Adipocyte (in vitro differentiated cells): ENCODE measurements at regions not wholly inside any gene's neighbourhood (a gene's known extent, or its start where the extent isn't known, plus 50 kb on each side); places are given as distances from the start of the nearest gene placed in this dataset.
"Not testable (repeated sequence)": the region's sequence is repeated elsewhere in the genome, so short reads cannot be mapped to it uniquely, and the experiment has no call there.

Experiments
- DNase-seq: peaks from one replicate; pipeline ENCODE4 v3.0.0-alpha.2; 2015; ENCODE audit warnings: low read depth
- H3K27me3 ChIP-seq: replicated peaks from 2 replicates; pipeline ENCODE4 v1.7.0; 2013; ENCODE audit warnings: mild to moderate bottlenecking, low read length, moderate library complexity; ENCODE audit not compliant: control insufficient read depth, insufficient read depth
- H3K36me3 ChIP-seq: 2 replicates; pipeline ENCODE4 v1.7.0; 2013; ENCODE audit warnings: low read length, mild to moderate bottlenecking, moderate library complexity; ENCODE audit not compliant: control insufficient read depth, insufficient read depth, severe bottlenecking
- H3K4me1 ChIP-seq: 2 replicates; pipeline ENCODE4 v1.7.0; 2013; ENCODE audit warnings: mild to moderate bottlenecking, low read length, moderate library complexity; ENCODE audit not compliant: control insufficient read depth, insufficient read depth
- H3K4me3 ChIP-seq: 2 replicates; pipeline ENCODE4 v1.7.0; 2013; ENCODE audit warnings: mild to moderate bottlenecking, low read length, moderate library complexity
- H3K9ac ChIP-seq: 2 replicates; pipeline ENCODE4 v1.7.0; 2013; ENCODE audit warnings: mild to moderate bottlenecking, low read length, moderate library complexity
- H3K9me3 ChIP-seq: 2 replicates; pipeline ENCODE4 v1.7.0; 2013; ENCODE audit warnings: mild to moderate bottlenecking, low read length, moderate library complexity; ENCODE audit not compliant: control insufficient read depth

GRCh38 chr16:17936766-17937402 lies 399.7 kb downstream of the NPIPA8 start:
- Histone ChIP-seq H3K27me3 (no peaks in the 10 kb centered on the region), H3K36me3 (no peaks in the 10 kb centered on the region), H3K4me1 (no peaks in the 10 kb centered on the region), H3K4me3 (no peak overlapping the region), H3K9me3 (no peaks in the 10 kb centered on the region), H3K9ac (no peak overlapping the region)
- no peak for DNase-seq

DNA sequence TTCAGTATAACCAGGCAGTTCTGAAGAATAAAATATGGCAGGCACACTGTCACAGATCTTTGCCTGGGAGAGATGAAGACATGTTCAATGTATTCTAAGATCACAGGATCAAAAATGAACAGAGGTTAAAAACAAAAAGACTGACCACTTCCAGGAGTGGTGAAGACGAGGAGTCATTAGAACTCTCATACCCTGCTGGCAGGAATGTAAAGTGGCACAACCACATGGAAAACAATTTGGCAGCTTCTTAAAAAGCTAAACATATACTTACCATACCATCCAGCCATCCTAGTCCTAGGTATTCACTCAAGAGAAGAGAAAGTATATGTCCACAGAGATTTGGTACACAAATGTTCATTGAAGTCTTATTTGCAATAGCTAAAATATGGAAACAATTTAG lies 406.3 kb downstream of the NPIPA8 start:
- no peaks in the 10 kb centered on the region for H3K36me3 ChIP-seq
- DNase-seq: no peak
- H3K4me3 ChIP-seq: no peak overlapping the region
- no peaks in the 10 kb centered on the region for H3K27me3 ChIP-seq
- no peaks in the 10 kb centered on the region for H3K9me3 ChIP-seq
- no peaks in the 10 kb centered on the region for H3K4me1 ChIP-seq
- no peak overlapping the region for H3K9ac ChIP-seq

DNA sequence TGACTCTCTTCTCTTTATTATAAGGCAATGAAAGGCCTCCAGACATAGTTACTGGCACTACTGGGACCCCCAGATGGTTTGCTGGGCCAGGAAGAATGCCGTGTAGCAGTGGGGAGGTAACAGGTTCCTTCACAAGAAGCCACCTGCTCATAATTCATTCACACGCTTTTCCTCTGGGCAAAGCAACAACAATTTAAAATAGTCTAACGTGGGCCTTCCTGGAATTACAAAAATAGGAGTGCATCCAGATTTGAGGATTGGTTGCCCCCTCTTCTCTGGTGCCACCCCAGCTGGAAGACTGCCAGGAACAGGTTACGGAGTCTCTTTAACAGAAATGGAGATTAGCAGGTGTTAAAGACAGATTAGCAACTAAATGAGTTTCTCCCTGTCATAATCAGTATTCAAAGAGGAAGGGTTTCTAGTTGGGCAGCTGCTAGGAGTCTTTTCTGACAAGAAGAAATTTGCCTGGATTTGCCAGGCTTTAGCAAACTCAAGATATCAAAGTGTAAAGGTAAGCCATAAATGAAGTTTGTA lies 409.6 kb downstream of the NPIPA8 start:
- Histone ChIP-seq H3K9me3 (peaks cover 8% of the 10 kb centered on the region), H3K9ac (no peak overlapping the region), H3K27me3 (no peaks in the 10 kb centered on the region), H3K36me3 (no peaks in the 10 kb centered on the region), H3K4me1 (no peaks in the 10 kb centered on the region), H3K4me3 (no peak overlapping the region)
- no peak for DNase-seq

DNA sequence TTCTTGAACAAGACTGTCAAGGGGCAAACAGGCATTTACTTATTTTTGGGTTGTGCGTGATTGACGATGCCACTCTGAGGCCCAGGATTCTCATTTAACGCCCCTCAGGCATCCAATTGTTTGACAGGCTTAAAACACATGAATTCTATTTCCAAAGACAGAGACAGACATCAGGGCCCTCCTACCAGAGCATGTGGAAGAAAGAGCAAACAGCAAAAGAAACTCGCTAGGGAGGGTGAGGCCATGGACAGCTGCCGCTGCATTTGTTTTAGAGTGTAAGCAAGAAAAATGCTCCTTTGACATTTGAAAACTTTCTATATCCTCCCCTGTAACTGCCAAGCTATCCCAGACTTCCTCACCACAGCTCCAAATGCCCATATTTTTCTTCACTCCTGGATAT lies 410.1 kb downstream of the NPIPA8 start:
- Histone ChIP-seq H3K27me3 (no peaks in the 10 kb centered on the region), H3K4me1 (no peaks in the 10 kb centered on the region), H3K36me3 (no peaks in the 10 kb centered on the region), H3K9ac (no peak overlapping the region), H3K4me3 (no peak overlapping the region), H3K9me3 (peaks cover 10% of the 10 kb centered on the region)
- DNase-seq: no peak

- no peaks in the 10 kb centered on the region for H3K27me3 ChIP-seq
- H3K4me1 ChIP-seq: no peaks in the 10 kb centered on the region
- H3K4me3 ChIP-seq: no peak overlapping the region
- peaks cover 15% of the 10 kb centered on the region for H3K9me3 ChIP-seq
- H3K36me3 ChIP-seq: no peaks in the 10 kb centered on the region
- H3K9ac ChIP-seq: no peak overlapping the region
- no peak for DNase-seq
Measured at GRCh38 chr16:17925761-17926160, 410.8 kb downstream of the NPIPA8 start.

DNA sequence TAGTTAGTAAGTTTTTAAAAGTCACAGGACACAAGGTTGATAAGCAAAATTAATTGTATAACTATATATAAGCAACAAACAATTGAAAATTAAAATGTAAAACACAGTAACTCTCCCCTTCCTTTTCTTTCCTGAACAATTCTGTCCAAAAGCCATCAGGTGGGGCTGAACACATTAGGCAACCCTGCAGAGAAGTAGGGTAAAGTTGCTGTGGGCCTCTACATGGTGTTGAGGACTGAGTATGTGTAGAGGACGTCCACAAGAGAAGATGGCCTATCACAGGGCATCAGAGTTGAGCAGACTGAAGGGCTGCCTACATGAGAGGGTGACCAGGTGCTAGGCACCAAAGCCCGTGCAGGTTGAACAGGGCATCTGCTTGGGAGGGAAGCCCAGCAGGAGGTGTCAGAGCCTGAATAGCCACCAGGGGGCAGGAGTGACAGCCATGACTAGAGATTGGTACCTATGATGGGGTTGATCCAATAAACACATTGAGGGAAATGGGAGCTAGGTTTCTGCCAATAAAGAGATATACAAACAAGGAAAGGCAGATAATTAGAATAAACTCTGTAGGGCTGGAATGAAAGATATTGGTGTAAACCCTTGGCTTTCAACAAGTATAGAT lies 415.1 kb downstream of the NPIPA8 start:
- Histone ChIP-seq H3K4me3 (no peak overlapping the region), H3K4me1 (no peaks in the 10 kb centered on the region), H3K36me3 (no peaks in the 10 kb centered on the region), H3K9ac (no peak overlapping the region), H3K9me3 (peaks cover 34% of the 10 kb centered on the region), H3K27me3 (no peaks in the 10 kb centered on the region)
- DNase-seq: no peak

- DNase-seq: no peak
- Histone ChIP-seq H3K9me3 (peaks cover 47% of the 10 kb centered on the region), H3K4me3 (no peak overlapping the region), H3K27me3 (no peaks in the 10 kb centered on the region), H3K36me3 (no peaks in the 10 kb centered on the region), H3K4me1 (no peaks in the 10 kb centered on the region), H3K9ac (no peak overlapping the region)
Measured at GRCh38 chr16:17917316-17918019, 419.1 kb downstream of the NPIPA8 start.

GRCh38 chr16:17915791-17916190 lies 420.7 kb downstream of the NPIPA8 start:
- no peak overlapping the region for H3K9ac ChIP-seq
- H3K4me3 ChIP-seq: no peak overlapping the region
- H3K36me3 ChIP-seq: no peaks in the 10 kb centered on the region
- no peak for DNase-seq
- peaks cover 40% of the 10 kb centered on the region for H3K9me3 ChIP-seq
- no peaks in the 10 kb centered on the region for H3K4me1 ChIP-seq
- H3K27me3 ChIP-seq: no peaks in the 10 kb centered on the region

- Histone ChIP-seq H3K4me3 (no peak overlapping the region), H3K9ac (no peak overlapping the region), H3K27me3 (no peaks in the 10 kb centered on the region), H3K36me3 (no peaks in the 10 kb centered on the region), H3K4me1 (no peaks in the 10 kb centered on the region), H3K9me3 (peaks cover 35% of the 10 kb centered on the region)
- DNase-seq: no peak
Measured at GRCh38 chr16:17914168-17914567, 422.4 kb downstream of the NPIPA8 start.

DNA sequence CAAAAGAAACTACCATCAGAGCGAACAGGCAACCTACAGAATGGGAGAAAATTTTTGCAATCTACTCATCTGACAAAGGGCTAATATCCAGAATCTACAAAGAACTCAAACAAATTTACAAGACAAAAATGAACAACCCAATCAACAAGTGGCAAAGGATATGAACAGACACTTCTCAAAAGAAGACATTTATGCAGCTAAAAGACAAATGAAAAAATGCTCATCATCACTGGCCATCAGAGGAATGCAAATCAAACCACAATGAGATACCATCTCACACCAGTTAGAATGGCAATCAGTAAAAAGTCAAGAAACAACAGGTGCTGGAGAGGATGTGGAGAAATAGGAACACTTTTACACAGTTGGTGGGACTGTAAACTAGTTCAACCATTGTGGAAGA lies 425.0 kb downstream of the NPIPA8 start:
- H3K9ac ChIP-seq, DNase-seq, H3K27me3 ChIP-seq, H3K36me3 ChIP-seq, H3K4me3 ChIP-seq, H3K4me1 ChIP-seq: not testable (repeated sequence)
- peaks cover 21% of the 10 kb centered on the region for H3K9me3 ChIP-seq

DNA sequence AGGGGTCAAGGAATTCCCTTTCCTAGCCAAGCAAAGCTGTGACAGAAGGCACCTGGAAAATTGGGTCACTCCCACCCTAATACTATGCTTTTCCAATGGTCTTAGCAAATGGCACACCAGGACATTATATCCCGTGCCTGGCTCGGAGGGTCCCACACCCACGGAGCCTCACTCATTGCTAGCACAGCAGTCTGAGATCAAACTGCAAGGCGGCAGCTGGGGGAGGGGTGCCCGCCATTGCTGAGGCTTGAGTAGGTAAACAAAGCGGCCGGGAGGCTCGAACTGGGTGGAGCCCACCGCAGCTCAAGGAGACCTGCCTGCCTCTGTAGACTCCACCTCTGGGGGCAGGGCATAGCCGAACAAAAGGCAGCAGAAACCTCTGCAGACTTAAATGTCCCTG lies 429.9 kb downstream of the NPIPA8 start:
- not testable (repeated sequence) for H3K4me1 ChIP-seq, H3K9me3 ChIP-seq, H3K27me3 ChIP-seq, DNase-seq, H3K9ac ChIP-seq, H3K36me3 ChIP-seq, H3K4me3 ChIP-seq
